NOMO-1 treated with DMSO at 0.1 percent for 48 hours (cell line): ENCODE measurements at regions not wholly inside any gene's neighbourhood (a gene's known extent, or its start where the extent isn't known, plus 50 kb on each side); places are given as distances from the start of the nearest gene placed in this dataset.

Experiments used
- DNase-seq: peaks from one replicate; lab custom pipeline; 2025; ENCODE audit not compliant: unreplicated experiment; lab: John Stamatoyannopoulos, UW

DNA sequence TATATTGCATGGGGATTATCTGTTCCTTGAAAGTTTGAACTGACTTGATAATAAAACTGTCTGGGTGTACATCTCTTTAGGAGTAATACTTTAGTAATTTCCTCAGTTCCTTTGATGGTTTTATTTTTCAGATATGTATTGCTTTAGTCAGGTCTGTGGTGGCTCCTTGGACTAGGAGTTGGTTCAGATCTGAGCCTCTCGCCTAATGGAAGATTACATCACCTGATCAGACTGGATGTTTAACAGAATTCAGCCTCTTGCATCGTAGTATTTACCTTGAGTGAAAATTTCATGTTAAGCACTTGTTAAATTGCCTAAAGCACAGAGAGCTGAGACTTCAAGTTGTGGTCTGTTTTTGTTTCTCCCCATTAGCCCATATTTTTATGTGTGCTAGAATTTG, 267.3 kb downstream of the MAP2K4 start:
- no peak for DNase-seq

DNA sequence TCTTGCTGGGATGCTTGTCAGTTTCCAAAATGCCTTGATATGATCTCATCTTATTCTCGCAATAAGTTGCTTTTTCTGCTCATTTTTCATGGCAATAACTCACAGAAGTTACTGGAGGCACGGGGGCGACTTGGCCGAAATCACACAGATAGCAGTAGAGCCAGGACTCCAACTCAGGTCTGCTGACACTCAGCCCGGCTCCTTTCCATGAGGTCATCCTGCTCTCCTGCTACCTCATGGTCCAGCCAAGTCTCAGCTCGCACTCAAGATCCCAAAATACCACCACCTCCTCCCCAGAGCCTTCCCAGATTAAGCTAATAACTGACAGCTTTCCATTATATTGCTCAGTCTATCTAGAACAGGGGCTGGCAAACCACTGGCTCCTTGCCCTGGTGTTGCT, 269.5 kb downstream of the MAP2K4 start:
- DNase-seq, result no peak

DNA sequence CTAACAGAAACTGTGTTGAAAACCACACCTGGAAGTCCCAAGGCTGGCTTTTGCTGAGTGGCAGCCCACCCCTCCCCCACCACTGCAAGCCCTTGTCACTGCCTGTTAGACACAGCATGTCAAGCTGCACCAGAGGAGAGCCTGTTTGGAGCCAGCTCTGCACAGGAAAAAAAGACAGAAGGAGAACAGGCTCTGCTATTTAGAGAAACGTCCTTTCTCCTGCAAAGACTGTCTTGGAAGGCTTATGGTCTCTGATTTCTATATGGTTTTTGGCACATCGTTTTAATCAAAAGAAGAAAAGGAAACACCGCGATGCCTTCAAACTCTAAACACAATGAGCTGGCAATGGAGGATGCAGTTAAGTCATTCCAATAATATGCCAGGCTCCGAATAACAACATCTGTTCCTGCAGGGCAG, 275.5 kb downstream of the MAP2K4 start:
- DNase-seq, result no peak

- DNase-seq, result no peak
Observed at GRCh38 chr17:12301551-12301950, 280.9 kb downstream of the MAP2K4 start.

DNA sequence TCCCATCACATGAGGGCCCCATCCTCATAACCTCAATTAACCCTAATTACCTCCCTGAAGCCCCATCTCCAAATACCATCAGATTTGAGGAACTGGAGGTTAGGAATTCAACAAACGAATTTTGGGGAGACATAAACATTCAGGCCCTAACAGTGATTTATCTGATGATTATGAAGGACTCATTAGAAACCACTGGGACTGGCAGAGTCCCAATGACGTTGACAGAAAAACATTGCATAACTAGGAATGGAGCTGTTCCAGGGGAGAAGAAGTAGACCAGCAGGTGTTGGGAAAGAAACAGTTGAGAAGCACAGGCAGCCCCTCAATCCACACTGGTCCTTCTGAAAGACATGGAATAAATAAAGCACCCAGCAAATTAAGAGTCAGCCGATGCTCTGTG, 282.0 kb downstream of the MAP2K4 start:
- DNase-seq, result no peak

- no peak for DNase-seq
Observed at GRCh38 chr17:12310811-12311210, 290.1 kb downstream of the MAP2K4 start.

DNA sequence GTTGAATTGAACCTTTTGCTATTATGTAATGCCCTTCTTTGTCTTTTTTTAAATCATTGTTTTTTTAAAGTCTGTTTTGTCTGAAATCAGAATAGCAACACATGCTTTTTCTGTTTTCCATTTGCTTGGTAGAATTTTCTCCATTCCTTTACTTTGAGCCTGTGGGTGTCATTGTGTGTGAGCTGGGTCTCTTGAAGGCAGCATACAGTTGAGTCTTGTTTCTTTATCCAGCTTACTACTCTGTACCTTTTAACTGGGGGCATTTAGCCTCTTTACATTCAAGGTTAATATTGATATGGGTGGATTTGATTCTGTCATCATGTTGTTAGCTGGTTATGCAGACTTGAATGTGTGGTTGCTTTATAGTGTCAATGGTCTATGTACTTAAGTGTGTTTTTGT, 292.0 kb downstream of the MAP2K4 start:
- no peak for DNase-seq

DNA sequence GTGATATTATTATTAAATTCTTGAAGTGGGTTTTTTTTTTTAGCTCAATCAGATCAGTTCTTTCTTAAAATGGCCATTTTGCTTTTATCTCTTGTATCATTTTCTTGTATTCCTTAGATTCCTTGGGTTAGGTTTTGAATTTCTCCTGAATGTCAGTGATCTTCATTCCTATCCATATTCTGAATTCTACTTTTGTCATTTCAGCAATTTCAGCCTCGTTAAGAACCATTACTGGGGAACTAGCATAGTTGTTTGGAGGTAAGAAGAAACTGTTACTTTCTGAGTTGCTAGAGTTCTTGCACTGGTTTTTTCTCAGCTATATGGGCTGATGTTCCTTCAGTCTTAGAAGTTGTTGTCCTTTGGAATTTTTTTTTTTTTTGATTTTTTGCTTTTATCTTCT, 293.1 kb downstream of the MAP2K4 start:
- DNase-seq, result no peak

DNA sequence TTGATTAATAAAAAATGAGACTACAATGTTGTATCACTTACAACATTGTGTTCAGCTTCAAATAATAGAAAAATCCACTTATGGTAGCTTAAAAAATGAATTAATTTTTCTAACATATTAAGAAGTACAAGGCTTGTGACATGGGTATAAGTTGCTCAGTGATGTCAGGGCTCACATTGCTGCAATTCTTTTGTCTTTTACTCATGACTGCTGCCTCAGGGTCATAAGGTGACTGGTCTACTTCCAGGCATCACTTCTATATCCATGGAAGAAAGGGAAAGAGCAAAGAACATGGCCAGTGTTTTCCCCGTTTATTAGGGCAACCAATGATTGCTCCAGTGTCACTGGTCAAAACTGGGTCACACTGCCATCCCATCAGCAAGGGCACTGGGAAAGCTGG, 295.3 kb downstream of the MAP2K4 start:
- no peak for DNase-seq

- no peak for DNase-seq
Observed at GRCh38 chr17:12318571-12319266, 298.0 kb downstream of the MAP2K4 start.

- DNase-seq, result no peak
Observed at GRCh38 chr17:12320286-12320685, 299.6 kb downstream of the MAP2K4 start.

GRCh38 chr17:12328204-12328603, 307.5 kb downstream of the MAP2K4 start:
- DNase-seq, result no peak

DNA sequence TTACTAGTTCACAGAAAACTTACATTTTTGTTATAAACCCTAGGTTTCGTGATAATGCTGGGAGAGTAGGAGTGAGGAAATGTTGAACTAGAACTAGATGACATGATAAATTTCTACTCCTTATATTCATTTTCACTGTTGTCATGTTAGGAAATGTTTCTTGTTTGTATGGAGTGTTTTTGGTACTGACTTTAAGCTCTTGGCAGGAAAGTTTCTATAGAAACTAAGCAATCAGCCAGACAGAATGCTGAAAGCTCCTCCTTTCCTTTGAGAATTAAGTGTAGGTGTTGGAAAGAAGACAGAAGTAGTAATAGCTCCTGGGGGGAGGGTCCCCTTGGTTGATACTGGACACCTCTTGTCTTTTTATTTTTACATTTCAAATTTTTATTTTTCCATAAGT, 309.8 kb downstream of the MAP2K4 start:
- DNase-seq, result no peak

DNA sequence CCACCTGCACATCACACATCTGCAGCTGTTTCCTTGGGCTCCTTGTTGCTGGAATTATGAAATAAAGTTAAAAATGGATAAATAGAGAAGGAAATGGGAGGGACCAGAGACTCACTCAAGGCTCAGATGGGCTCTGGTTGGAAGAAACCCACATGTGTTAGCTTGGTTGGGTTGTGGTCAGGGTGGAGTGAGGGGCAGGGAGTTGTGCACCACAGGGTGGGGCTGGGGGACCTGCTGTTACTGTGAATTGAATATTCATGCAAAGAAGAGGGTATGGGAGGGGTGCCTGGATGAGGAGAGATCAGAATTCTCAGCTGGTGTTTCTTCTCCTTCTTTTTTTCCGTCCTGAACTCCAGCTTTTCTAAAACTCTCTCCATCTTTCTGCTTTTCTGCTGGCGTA, 320.7 kb downstream of the MAP2K4 start:
- DNase-seq, result no peak

- DNase-seq, result no peak
Observed at GRCh38 chr17:12342161-12342560, 321.5 kb downstream of the MAP2K4 start.

GRCh38 chr17:12342609-12343435, 322.1 kb downstream of the MAP2K4 start:
- no peak for DNase-seq

- DNase-seq, result peak; percentile 8
Observed at GRCh38 chr17:12348476-12348875, 317.2 kb upstream of the MYOCD start.

DNA sequence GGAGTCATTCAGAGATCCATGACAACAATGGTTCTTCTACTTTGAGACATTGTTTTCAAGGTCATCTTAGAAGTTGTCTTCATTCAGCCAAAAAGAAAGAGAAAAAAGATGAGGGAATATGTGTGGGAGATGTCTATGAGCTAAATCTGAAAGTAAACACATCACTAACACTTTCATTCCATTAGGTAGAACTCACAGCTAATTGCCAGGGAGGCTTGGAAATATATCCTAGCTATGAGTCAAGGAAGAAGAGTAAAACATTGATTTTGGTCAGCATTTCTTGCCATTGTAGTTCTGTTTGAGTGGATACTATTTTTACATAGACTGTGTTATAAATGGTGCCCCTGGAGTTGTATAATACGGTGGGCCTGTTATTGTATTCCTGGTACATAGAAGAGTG, 316.4 kb upstream of the MYOCD start:
- DNase-seq, result no peak

DNA sequence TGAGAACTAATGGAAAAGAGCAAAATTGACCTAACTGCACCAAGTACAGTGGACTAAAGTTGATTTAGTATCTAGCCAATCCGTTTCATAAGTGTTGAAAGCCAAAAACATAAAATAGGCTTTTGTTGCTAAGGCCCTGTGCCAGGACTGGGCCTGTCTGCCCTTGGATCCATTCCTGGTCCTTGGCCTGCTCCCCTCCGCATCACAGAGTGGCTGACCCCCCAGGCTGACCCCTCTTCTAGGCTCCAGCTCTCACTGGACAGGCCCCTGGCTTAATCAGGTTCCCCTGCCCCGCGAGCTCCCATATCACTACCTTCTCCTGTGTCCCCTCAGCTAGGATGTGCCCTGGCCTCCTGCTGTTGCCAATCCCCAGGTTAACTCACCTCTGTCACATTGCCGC, 313.6 kb upstream of the MYOCD start:
- no peak for DNase-seq

DNA sequence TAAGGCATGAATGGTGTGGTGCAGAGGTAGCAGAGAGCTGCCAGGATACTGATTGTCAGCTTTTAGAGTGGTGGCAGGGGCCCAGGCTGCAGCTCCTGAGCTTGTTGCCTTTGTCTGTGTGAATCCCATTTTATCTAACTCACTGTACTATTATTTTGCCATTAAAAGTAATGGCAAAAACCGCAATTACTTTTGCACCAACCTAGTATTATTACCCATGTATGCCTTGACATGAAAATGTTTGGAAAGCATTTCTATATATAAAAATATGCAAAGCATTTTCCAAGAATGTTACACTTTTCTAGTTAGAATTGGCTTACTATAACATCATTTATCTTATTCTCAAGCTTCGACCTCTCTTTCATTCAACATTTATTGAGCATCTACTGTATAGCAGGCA, 308.1 kb upstream of the MYOCD start:
- no peak for DNase-seq

DNA sequence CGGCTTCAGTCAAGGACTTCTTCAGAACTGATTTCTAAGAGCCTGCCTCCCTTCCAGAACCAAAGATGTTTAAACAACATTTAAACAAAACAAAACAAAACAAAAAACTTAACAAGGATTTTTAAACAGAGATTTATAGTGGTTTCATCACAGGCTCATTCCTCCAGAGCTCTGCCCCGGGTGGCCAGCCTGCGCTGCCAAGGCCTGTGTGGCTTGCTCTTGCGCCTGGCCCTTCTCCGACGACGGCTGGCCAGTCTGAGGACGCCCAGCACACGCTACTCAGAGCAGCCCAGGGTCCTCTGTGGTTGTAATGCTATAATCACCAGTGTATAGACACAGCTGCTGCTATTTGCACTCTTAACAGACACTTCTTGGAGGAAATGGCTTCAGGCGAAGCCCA, 307.2 kb upstream of the MYOCD start:
- DNase-seq, result no peak

DNA sequence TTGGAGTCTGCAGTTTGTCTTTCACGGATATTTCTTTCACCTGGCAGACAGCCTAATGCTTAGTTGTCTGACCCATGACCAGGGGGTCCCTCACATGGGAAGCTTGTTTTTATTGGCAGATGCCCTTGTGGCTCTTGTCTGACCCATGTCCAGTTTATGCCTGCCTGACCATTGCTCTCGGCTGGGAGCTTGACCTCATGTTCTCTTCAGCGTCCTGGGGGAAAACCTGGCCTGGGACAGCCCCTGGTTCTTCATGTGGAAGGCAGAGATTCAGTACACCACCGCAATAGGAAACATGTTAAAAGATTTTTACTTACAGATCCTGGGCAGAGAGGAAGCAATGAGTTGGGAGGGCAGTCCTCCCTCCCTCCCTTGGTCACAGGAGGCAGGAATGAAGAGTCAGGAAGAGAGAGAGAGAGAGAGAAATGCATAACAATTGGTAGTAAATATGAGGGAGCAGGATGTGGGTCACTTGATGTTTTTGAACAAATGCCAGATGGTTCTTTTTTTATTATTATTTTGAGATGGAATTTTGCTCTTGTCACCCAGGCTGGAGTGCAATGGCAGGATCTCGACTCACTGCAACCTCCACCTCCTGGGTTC, 302.7 kb upstream of the MYOCD start:
- no peak for DNase-seq
